ENCODE measurements at regions not wholly inside any gene's neighbourhood (a gene's known extent, or its start where the extent isn't known, plus 50 kb on each side); places are given as distances from the start of the nearest gene placed in this dataset.

DNA sequence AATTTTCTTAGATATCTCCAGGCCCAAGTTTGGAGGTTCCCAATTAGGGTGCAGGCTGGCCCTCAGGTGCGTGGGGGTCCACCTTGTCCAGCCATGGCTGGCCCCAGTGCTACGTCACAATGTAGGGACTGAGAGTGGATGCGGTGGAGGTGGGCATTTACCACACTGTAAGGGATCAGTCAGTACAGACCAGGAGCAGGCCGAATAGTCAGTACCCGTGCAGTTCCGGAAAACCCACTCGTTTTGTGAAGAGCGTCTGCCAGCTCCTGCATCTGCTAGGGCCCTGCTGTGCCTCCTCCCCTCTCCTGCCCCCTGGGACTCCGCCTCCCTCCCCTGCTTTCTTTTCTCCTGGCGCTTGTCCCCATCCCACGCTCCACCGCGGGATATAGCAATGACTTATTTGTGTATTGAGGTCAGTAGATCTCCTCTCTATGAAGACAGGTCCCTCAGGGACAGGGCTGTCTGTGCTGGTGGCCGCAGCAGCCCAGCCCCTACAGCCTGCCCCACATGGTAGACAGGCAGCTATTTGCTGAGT lies 50.4 kb upstream of the SEPTIN5 start:
- no peak for TF ChIP-seq POLR2A (IDR thresholded peaks at IDR 0.05)
- TF ChIP-seq, protein P1, sequence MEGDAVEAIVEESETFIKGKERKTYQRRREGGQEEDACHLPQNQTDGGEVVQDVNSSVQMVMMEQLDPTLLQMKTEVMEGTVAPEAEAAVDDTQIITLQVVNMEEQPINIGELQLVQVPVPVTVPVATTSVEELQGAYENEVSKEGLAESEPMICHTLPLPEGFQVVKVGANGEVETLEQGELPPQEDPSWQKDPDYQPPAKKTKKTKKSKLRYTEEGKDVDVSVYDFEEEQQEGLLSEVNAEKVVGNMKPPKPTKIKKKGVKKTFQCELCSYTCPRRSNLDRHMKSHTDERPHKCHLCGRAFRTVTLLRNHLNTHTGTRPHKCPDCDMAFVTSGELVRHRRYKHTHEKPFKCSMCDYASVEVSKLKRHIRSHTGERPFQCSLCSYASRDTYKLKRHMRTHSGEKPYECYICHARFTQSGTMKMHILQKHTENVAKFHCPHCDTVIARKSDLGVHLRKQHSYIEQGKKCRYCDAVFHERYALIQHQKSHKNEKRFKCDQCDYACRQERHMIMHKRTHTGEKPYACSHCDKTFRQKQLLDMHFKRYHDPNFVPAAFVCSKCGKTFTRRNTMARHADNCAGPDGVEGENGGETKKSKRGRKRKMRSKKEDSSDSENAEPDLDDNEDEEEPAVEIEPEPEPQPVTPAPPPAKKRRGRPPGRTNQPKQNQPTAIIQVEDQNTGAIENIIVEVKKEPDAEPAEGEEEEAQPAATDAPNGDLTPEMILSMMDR (IDR thresholded peaks at IDR 0.05): no peak
- 27 to 51% methylated on average over 14 of the region's 14 CpGs for WGBS, 2 donors
- peaks cover 11% of the 10 kb centered on the region for H3K4me1 ChIP-seq
- H3K27ac ChIP-seq: no peak overlapping the region
- H3K27me3 ChIP-seq: no peaks in the 10 kb centered on the region
- H3K9me3 ChIP-seq: no peaks in the 10 kb centered on the region
- intact Hi-C loops (cut with DNase I; ENCODE audit: low total_unique reads): no loop called here
- peak; percentile 57 for DNase-seq
- no peak overlapping the region for H3K4me3 ChIP-seq
- H3K36me3 ChIP-seq (ENCODE audit: low read depth, missing control alignments): no peaks in the 10 kb centered on the region

DNA sequence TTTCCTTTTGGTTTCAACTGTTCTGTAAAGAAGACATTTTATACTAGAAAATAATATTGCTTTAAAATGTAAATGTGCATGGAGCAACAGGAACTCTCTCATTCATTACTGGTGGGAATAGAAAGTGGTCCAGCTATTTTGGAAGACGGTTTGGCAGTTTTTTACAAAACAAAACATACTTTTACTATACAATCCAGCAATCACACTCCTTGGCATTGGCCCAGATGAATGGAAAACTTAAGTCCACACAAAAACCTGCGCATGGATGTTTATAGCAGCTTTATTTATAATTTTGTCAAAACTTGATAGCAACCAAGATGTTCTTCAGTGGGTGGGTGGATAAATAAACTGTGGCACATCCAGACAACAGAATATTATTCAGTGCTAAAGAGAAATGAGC lies 49.9 kb upstream of the SEPTIN5 start:
- H3K27me3 ChIP-seq: no peaks in the 10 kb centered on the region
- H3K4me3 ChIP-seq: no peak overlapping the region
- peaks cover 11% of the 10 kb centered on the region for H3K4me1 ChIP-seq
- H3K27ac ChIP-seq: no peak overlapping the region
- WGBS, 2 donors: 60 to 79% methylated on average over 2 of the region's 2 CpGs
- no peak for DNase-seq
- H3K36me3 ChIP-seq (ENCODE audit: low read depth, missing control alignments): no peaks in the 10 kb centered on the region
- no peak for TF ChIP-seq POLR2A (IDR thresholded peaks at IDR 0.05)
- TF ChIP-seq, protein P1 (IDR thresholded peaks at IDR 0.05): no peak
- H3K9me3 ChIP-seq: no peaks in the 10 kb centered on the region
- intact Hi-C loops (cut with DNase I; ENCODE audit: low total_unique reads): no loop called here
